RWPE1 (cell line): ENCODE measurements at regions not wholly inside any gene's neighbourhood (a gene's known extent, or its start where the extent isn't known, plus 50 kb on each side); places are given as distances from the start of the nearest gene placed in this dataset.

Experiments used
- CTCF ChIA-PET: fragments of 350-600 bp; sonication (Branson Sonifier 250); formaldehyde crosslinking; extraction: SDS; loops from one replicate; lab custom pipeline; 2021; lab: Yijun Ruan, JAX
- POLR2A ChIA-PET: fragments of 400-600 bp; formaldehyde crosslinking; extraction: SDS; loops from one replicate; lab custom pipeline; 2020; ENCODE audit warnings: antibody characterized with exemption; ENCODE audit not compliant: low non-redundant PET; lab: Yijun Ruan, JAX
- DNase-seq: peaks from one replicate; pipeline ENCODE4 v3.0.0; 2012; ENCODE audit warnings: low spot score
- H3K27ac ChIP-seq: fragments of 450-650 bp; 2 replicates; pipeline ENCODE4 v1.5.1; 2017
- CTCF ChIP-seq: fragments of 450-650 bp; conservative IDR thresholded peaks from 2 replicates; pipeline ENCODE4 v1.5.1; 2017; ENCODE audit warnings: low read depth, mild to moderate bottlenecking

GRCh38 chr15:81962482-81962881 is 83.3 kb downstream of the MEX3B start:
- no peak for TF ChIP-seq CTCF
- ChIA-PET POLR2A (no interaction called here), CTCF (interaction anchor here (0.5 kb wide), 1 partner anchor 83 kb away, joined by 5 read pairs; no protein-coding TSS in a partner anchor)
- DNase-seq = no peak
- no peak overlapping the region for H3K27ac ChIP-seq

GRCh38 chr15:81959196-81959595 is 86.6 kb downstream of the MEX3B start:
- H3K27ac ChIP-seq = no peak overlapping the region
- ChIA-PET POLR2A (interaction anchor here (0.7 kb wide), 1 partner anchor 1217 kb away, joined by 4 read pairs; no protein-coding TSS in a partner anchor), CTCF (no interaction called here)
- no peak for TF ChIP-seq CTCF
- DNase-seq = no peak

GRCh38 chr15:81957698-81958097 is 88.1 kb downstream of the MEX3B start:
- H3K27ac ChIP-seq = no peak overlapping the region
- CTCF ChIA-PET = no interaction called here
- no peak for DNase-seq
- TF ChIP-seq CTCF = no peak
- POLR2A ChIA-PET = no interaction called here

- ChIA-PET CTCF (interaction anchor here (0.6 kb wide), 1 partner anchor 586 kb away, joined by 3 read pairs; no protein-coding TSS in a partner anchor), POLR2A (no interaction called here)
- DNase-seq = no peak
- no peak overlapping the region for H3K27ac ChIP-seq
- TF ChIP-seq CTCF = no peak
Measured at GRCh38 chr15:81955382-81956062, 90.3 kb downstream of the MEX3B start.

GRCh38 chr15:81954158-81954783 is 91.5 kb downstream of the MEX3B start:
- ChIA-PET CTCF (no interaction called here), POLR2A (no interaction called here)
- no peak overlapping the region for H3K27ac ChIP-seq
- no peak for TF ChIP-seq CTCF
- no peak for DNase-seq

- POLR2A ChIA-PET = no interaction called here
- TF ChIP-seq CTCF = no peak
- no peak overlapping the region for H3K27ac ChIP-seq
- no peak for DNase-seq
- CTCF ChIA-PET = interaction anchor here (0.7 kb wide), 2 partner anchors 170 to 312 kb away, joined by 3 read pairs; no protein-coding TSS in a partner anchor
Measured at GRCh38 chr15:81950841-81951414, 94.9 kb downstream of the MEX3B start.
